GM12874 (cell line): ENCODE measurements at regions not wholly inside any gene's neighbourhood (a gene's known extent, or its start where the extent isn't known, plus 50 kb on each side); places are given as distances from the start of the nearest gene placed in this dataset.

Source experiments
- TF ChIP-seq, protein P1 (sequence below): IDR thresholded peaks from 2 replicates; pipeline ENCODE4 v1.5.1; 2011; ENCODE audit warnings: low read depth, mild to moderate bottlenecking, control low read depth, low read length, moderate library complexity; ENCODE audit not compliant: insufficient read depth

DNA sequence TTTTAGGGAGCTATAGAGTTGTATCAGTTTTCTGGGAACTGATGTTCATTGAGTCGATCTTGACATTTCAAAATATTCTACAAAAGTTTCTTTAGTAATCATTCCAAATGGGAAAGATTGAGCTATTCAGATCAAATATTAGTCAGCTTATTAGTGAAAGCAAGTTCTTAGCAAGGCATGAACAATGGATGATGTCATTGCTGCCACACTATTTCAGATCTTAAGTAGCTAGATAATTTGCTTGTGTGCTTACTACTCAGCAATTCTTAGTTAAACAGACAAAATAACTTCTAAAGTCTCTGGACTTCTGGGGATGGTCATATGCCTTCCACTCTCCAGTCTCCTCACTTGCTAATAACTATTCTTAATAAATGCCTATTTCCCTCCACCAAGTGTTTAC lies 69.0 kb upstream of the CDH8 start:
- TF ChIP-seq, protein P1, sequence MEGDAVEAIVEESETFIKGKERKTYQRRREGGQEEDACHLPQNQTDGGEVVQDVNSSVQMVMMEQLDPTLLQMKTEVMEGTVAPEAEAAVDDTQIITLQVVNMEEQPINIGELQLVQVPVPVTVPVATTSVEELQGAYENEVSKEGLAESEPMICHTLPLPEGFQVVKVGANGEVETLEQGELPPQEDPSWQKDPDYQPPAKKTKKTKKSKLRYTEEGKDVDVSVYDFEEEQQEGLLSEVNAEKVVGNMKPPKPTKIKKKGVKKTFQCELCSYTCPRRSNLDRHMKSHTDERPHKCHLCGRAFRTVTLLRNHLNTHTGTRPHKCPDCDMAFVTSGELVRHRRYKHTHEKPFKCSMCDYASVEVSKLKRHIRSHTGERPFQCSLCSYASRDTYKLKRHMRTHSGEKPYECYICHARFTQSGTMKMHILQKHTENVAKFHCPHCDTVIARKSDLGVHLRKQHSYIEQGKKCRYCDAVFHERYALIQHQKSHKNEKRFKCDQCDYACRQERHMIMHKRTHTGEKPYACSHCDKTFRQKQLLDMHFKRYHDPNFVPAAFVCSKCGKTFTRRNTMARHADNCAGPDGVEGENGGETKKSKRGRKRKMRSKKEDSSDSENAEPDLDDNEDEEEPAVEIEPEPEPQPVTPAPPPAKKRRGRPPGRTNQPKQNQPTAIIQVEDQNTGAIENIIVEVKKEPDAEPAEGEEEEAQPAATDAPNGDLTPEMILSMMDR = no peak

DNA sequence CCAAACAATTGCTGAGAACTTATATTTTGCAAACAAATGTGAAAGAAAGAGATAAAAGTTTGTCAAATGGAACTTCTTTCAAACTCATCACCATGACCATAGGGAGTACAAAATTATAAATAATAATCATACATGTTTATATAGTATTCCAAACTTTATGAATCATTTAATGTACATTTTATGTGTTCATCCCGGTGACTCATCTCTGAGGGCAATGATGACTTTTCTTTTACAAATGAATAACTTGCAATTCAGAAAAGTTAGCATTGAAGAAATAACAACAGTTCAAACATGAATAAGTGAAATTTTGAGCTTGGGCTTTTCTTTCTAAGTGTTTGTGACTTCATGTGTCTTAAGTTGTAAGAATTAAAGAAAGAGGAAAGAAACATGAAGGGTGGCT lies 66.3 kb upstream of the CDH8 start:
- TF ChIP-seq, protein P1 = no peak

DNA sequence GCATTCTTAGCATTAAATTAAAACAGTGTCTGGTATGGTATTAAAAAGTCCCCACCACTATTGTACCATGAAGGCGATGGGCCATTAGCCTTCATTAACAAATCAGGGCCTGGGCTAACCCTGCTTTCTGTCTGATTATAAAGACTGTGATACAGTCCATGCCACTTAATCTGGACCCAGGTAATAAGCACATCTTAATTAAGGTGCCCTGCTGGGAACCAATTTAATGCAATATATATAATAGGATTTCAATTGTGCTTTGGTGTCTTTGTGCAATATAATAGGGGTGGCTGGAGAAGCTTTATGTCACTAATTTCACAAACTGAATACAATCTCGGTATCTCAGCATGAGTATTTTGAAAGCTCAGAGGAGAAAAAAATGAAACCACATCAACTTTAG lies 64.4 kb upstream of the CDH8 start:
- TF ChIP-seq, protein P1 = no peak

DNA sequence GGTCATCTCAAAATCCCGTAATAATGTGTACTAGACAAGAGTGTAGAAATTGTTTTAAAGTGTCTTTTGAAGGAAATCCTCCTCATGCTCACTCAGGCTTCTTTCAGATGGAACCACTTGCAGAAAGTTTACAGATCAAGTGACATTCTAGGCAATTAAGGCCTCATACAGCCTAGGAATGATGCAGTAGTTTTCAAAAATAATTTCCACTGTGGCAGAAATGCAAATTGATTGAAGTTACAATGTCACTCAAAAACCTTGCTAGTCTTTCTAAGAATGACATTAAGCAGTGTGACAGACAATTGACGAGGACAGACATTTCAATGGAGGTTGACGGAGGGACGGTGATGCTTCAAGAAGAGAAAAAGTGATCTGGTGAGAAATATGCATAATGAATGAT lies 53.5 kb upstream of the CDH8 start:
- TF ChIP-seq, protein P1 = no peak

DNA sequence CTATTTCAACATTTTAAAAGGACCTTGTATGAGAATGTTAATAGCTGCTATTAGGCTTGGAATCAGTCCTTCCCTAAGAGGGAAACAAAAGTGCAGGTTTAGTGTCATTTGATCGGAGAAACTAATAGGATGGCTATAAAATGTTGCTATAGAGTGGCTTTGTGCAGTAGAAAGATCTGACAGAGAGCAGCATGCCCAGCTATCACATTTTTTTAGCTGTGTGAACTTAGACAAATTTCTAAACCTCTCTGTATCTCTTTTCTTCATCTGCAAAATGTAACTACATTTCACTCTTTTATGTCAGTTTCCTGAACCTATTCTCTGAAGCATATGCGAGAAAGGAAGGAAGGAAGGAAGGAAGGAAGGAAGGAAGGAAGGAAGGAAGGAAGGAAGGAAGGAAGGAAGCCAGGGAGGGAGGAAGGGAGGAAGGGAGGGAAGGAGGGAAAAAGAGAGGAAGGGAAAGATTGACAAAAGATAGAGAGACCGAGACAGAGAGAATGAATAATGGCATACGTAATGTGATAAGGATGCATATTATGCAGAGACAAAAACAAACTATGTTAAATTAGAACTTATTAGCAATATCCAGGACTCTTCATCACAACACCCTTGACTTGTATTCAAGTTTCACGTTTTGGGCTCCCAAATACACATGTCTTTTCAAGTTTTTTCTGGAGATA lies 52.6 kb upstream of the CDH8 start:
- TF ChIP-seq, protein P1 = no peak
